Left kidney (tissue), 1 donor: ENCODE measurements at regions not wholly inside any gene's neighbourhood (a gene's known extent, or its start where the extent isn't known, plus 50 kb on each side); places are given as distances from the start of the nearest gene placed in this dataset.

Experiments
- DNase-seq: peaks from one replicate; pipeline ENCODE4 v3.0.0-alpha.2; 2013

DNA sequence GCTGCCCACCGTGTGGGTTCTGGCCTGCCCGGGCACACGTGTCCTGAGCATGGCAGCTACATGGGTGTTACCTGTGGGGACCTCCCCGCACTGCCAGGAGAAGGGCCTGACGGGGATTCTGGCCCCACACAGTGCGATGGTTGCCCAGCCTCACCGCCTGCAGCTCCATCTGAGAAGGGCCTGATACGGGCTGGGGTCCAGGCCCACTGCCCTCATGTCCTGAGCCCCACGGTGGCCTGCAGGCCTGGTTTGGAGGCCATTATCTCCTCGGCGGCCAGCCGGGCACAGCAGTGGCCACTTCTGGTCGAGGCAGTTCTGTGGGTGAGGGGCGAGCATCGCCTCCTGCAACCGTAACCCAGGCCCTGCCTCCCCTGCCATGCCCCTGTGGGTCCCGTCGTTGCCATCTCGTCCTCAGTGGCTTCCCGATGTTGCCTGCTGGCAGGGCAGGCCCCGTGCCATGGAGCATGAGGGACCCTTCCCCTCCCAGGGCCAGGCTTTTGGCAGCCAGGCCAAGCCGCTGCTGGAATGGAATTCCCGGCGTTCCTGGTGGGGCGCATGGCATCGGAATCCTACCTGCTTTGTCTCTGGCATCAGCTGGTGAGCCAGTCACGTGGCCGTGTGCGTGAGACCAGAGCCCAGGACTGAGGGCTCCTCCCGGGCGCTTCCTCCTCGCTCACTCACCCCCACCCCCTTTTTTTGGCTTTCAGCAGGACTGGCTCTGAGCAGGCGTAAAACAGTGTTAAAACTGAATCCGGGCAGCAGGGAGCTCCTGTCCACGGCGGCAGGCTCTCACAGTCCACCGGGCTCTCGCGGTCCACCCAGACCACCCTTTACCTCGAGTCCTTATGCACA lies 71.9 kb upstream of the PPARA start:
- no peak for DNase-seq

DNA sequence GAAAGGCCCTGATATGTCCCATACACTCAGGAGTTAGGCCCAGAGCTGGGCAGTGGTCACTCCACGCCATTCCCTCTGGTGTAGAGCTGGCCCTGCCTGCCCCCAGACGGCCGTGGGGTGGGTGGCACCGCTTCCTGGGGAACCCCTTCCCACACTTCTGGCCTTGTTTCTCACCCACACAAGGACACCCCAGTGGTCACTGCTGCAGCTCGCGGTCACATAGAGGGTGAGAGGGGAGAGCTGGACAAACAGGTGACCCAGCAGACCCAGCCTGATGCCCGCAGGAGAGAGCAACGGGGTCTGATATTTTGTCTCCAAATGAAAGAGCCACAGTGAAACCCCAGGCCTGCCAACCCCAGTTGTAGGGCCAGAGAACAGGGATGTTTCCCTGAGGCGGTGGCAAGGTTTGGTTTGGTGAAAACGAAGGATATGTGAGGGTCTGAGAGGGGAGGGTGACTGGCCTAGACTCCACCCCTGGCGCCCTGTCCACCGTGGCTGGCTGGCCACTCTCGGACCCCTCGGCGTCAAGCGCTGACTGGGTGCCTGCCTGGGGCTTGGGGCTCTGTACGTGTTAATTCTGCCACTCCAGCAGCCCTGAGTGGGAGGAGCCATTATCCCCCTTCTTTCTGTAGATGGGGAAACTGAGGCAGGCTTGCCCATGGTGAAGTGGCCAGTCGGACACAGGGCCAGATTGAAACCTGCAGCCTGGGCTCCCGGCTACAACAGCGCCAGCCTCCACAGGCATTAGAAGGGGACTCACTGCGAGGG lies 71.0 kb upstream of the PPARA start:
- no peak for DNase-seq

DNA sequence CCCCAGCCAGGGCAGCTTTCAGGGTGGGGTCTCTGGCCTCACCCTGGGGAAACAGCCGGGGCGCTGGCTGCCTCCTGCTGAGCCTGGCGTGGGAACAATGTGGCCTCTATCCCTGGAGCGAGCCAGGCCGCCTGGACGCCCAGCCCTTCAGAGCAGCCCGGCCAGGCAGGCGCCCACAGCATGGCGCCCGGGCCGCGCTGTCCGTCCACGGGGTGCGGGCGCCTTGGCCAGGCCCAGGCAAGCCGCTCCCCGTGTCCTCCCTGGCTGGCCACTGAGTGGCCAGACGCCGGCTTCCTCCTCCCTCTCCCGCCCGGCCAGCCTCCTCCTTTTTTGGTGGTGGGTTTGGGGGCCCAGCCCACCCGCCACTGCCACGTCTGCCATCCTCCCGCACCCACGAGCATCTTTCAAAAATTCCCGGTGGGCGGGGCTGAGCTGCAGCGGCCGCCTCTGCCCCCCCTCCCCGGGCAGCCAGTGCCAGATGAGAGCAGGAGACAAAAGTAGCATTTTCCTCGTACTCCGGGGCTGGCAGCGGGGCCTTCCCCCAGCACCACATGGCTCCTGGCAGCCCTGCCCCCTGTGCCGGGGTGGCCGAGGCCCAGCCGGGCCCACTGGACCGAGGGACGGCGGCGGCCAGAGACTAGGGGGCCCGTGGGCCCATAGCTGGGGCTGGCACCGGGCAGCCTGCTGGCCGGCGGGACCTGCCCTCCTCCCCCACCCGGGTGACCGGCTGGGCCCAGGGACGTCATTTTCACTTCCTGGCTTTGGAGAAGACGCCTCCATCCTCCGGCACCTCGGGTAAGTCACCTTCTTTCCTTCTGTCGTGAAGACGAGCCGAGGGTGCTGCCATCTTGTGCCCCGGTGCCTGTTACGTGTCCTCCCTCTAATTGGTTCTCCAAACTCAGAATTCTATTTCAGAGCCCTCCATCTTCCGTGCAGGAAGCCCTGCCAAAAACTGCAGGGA lies 70.2 kb upstream of the PPARA start:
- DNase-seq: no peak

DNA sequence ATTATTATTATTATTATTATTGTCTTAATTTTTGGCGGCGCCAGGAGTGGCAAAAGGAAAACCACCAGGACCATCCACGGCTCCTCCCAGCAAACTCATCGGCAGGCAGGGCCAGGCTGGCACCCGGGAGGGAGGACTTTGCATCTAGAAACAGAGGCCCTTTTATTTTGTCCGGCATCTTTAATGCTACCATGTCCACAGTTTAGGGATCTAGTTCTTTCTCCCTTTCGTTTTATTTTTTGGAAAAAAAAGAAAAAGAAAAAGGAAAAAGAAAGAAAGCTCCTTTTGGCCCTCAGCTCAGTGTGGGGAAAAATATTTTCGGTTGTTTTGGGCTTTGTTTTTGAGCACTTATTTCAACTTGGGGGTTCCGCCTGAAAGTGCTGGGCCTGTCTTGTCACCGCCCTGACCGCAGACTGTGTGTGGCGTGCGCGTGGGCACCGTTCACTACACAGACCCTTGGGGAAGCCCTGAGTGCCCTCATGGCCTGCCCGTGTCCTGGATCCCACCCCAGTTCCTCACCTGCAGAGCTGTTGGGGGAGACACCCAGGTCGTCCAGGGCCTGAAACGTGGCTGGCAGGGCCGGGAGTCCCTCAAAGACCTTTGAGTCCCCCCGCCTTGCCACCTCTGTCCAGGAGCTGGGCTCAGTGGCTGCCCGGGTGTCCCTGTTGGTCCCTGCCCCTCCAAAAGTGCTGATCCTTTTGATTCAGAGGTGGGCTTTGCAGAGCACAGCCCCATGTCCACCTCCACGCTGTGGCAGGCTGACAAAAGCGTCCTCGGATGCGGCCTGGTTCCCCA lies 69.1 kb upstream of the PPARA start:
- no peak for DNase-seq

DNA sequence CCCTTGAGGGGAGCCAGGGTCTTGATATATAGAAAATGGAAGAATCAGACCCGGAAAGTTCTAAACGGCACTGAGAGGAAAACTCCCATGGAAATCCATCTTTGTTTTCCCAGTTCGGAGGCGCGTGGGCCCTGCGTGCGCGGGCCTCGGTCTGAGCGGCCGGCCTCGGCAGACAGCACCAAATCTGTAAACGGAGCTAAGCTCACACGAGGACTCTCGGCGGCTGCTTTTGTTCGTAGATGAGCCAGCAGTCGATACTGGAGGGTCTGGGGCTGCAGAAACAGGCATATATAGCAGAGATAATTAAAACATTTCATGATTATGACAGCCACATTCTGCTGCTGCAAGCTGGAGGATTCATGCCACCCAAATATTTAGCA lies 68.5 kb upstream of the PPARA start:
- no peak for DNase-seq

DNA sequence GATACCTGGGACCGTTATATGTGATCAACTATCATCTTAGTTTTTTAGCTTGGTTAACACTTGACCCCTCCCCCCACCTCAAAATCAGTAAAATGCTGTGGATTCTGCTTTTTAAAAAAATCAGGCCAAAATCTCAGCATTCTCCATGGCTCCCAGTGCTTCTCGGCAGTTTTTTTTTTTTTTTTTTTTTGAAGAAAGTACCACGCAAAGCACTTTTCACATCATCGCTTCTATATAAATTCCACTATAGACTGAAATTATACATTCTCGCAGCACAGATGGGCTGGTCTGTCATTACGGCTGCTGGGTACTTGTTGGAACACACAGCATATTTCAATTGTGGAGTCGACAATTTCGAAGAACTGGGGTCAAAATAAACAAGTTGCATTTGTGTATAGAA lies 67.7 kb upstream of the PPARA start:
- DNase-seq: no peak

DNA sequence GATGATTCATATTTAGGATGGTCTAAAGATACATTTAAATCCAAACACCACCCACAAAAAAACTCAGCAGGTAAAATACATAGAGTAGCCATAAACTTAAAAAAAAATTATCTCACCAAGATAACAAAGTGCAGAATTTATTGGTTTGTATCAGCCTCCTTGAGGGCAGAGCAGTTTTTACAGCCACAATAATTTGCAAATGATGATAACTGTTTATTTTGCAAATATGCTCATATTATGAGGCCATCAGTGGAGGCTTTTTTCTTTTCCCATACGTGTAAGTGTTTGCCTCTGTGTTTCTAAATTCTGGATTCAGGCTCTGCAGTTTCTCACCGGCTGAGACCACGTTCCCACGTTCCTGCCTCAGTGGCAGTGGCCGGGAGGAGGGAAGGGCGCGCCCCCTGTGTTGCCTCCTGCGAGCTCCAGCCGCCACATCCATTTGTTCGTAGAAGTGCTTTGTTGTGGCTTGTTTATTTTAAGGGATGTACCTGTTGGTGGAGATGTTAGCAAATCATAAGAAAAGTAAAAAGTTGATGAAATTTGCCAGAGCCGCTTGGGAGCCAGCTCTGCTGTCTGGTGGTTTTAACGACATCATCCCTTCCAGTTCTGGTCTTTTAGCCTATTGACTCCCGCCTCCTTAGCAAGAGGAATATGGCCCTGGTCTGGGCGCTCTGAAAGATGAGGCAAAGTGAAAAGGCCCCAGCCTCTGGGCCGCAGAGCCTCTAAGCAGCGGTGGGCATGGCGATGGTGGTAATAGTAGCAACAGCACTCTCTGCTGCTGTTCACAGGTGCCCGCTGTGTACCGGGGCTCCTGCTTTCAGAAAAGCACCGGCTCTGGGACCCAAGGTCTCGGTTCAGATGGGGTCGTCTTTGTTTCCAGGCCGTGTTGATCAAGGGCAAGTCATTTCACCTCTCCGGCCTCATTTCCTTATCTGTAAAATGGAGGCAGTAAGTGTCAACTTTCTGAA lies 66.7 kb upstream of the PPARA start:
- DNase-seq: no peak

DNA sequence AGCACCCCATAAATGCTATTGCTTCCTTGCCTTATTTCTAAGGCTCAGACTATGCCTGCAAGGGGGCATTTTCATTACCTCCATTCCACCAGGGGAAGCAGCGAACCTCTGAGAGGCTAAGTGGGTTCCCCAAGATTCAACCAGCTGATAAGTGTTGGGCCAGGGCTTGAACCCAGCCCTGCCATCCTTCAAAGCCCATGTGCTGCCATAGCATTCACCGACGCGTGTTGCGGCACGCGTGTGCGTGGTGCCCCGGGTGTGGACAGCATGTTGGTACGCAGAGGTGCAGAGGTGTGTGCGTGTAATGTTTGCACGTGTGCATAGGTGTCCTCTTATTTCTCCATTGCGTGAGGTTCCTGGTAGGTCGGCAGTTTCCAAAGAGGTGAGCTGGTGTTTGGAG lies 66.0 kb upstream of the PPARA start:
- no peak for DNase-seq

DNA sequence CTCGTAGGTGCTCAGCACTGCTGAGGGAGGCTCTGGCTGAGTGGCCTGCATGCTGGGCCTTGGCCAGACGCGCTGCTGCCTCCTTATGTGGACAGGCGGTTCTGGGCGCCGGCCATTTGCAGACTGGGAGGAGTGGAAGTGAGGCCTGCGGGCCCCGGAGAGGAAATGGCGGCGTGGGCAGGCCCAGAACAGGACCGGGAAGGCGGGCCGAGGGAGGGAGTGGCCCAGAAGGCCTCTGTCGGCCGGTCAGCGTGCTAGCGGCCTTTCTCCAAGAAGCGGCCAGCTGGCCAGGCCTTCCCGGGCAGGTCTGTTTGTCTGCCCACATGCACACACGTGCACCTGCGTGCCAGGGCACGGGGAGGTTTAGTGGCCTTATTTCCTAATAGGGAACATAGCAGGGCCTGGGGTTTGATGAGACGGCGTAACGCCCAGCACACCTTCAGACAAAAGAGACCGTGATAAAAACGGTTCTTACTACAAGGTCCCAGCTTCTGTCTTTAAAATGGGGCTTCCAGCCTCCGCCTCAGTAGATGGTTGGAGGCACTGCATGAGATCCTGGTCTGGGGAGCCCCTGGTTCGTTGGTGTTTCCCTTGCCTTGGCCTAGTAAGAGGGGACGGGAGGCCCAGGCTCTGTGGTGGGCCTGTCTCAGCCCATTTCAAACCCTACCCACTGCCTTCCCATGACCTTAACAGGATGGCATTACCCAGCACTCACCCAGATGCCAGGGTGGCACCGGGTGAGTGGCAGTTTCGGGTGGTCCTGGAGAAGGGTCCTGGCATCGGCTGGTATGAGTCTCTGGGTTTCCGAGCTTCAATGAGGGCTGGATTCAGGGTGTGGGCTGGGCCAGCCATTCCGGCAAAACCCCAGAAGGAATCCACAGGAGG lies 65.1 kb upstream of the PPARA start:
- no peak for DNase-seq

DNA sequence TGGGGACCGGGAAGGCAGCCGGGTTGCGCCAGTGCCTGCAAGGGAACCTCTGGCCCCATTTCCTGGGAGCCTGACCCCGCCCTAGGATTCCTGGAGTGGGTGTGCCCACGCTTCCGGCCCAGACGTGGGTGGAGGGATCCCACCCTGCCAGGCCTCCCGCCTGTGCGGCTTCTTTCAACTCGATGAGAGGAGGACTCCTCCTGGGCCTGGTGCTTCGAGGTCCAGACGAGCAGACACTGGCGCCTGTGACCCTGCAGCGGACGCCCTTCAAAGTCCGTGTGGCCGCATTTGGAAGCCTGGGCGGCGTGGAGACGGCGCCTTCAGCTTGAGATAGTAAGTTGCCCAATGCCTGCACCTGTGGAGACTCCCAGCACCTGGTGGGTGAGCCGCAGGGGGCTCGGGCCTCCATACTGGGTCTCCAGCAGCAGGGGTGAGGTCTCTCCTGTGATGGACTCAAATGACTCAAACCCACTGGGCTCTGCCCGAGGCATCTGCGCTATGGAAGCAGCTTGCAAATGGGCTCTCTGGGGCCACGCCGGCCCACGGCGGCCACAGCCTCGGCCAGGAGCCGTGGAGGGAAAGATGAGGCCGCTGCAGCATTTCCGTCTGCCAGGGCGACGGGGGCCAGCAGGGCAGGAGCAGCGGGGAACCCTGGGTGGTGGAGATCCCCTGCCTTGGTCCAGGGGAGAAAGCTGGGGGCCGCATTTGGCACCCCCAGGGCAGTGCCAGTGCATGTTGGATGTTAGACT lies 64.3 kb upstream of the PPARA start:
- DNase-seq: no peak

DNA sequence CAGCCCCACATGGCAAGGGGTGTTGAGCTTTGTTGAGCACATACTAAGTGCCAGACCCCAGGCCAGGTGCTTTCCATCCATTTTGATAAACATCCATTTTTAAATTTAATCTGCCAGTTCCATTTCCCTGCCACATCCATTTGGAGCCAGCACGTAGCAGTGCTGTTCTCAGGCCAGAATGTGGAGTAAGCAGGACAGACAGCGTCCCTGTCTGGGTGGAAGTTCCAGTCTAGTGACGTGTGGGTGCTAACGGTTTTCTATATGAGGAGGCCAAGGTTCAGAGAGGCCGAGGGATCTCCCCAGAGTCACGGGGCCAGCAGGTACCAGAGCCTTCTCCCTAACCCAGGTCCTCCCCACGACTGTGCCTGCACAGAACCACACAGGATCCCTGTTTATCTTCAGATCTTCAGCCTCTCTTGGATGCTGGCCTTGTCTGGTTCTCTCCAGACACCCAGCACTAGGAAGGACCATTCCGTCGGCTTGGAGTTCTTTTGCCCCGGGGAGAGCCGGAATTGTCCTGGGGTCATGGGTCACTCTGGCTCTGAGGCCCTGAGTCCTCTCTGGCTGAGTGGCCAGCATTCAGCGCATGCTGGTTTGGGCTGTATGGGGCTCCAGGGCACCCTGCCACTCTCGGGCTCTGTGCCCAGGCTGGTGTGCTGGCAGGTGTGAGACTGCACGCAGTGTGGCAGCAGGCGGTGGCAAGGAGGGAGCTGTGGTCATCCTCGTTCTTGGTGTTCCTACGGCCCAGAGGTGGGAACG lies 63.6 kb upstream of the PPARA start:
- DNase-seq: no peak

DNA sequence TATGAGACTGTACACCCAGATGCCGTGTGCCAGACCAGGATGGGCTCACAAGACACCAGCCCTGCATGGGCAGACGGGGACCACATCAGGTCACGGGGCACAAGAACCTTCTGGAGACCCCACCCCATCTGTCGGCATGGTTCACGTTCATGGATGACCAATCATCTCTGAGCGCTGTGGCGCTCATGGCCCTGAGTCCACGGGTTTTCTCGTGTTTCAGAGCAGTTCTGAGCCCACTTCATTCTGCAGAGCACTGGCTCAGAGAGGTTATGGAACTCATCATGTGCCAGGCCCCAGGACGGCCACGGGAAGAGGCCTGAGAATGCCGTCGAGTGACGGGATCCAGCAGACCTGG lies 63.0 kb upstream of the PPARA start:
- DNase-seq: no peak

DNA sequence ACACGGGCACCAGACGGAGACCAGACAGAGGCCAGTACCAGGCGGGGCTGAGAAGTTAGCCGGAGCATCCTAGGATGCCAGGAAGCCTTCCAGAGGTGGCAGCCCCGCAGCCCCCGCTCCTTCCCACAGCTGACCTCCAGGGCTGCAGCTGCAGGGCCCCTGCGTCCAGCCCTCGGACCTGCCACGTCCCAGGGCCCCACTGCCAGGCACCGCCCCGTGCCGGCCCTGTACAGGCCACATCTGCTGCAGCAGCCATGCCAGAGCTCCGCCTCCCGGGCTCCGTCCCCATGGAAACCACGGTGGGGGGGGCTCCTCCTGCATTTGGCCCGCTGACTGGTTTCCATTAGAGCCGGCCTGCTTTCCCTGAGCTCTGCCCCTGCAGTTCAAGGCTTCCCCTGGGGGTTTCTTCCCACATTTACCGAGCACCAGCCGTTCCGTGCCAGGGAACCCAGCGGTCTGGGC lies 62.5 kb upstream of the PPARA start:
- peak; percentile 72 for DNase-seq

DNA sequence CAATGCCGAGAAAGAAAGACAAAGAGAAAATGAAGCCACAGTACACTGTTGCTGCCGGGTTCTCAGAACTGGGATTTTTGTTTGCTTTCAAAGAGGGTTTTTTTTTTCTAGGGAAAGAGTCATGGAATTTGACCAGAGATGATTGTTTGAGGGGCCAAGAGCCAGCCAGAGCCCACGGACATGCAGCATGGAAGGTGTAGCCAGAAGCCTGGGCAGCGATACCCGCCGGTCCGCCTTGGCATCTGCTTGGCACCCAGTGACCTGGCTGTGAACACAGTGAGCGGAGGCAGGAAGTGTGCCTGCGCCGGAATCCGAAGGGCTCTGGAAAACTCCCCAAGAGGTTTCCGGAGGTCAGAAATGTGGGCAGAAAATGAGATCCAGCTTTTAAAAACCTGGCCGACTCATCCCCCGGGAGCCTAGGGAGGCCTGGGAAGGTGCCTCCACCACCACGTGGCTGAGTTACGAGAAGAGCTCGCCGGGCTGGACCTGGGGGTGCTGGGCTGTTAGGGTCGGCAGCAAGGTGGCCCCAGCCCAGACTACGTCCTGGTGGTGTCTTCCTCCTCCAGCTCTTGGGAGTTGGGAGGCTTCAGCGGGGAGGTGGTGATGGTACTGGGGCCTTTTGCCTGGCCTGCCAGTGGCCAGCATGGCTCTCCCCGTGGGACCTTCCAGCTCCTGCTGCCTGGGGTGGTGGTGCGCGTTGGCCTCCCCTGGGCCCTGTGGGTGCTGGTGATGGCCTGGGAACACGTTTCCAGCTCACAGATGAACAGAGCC lies 61.6 kb upstream of the PPARA start:
- DNase-seq: no peak

DNA sequence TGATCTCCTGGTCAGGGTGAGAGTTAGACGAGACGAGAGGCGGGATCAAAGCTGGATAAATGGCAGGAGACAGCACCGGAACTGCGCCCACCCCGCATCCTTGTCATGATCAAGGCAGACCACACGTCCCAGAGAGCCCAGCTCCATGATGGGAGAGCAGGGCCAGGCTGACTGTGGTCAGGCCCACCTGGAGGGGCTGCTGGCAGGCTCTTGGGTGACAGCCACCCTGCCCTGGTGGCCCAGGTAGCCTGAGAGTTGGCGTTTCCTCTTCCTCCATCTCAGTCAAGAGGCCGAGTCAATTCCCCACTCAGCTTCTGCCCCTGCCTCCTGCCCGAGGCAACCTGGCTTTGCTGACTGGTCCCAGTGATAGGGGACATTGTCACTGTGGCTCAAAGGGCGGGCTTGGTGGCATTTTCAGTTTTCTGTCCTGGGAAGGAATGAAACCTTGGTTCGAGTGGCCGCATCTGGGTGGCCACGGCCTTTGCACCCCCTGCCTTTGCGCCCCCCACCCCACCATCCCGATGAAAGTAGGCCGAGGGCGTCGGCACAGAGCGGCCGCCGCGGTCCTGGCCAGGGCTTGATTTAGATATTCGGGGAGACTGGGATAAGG lies 60.8 kb upstream of the PPARA start:
- DNase-seq: no peak

DNA sequence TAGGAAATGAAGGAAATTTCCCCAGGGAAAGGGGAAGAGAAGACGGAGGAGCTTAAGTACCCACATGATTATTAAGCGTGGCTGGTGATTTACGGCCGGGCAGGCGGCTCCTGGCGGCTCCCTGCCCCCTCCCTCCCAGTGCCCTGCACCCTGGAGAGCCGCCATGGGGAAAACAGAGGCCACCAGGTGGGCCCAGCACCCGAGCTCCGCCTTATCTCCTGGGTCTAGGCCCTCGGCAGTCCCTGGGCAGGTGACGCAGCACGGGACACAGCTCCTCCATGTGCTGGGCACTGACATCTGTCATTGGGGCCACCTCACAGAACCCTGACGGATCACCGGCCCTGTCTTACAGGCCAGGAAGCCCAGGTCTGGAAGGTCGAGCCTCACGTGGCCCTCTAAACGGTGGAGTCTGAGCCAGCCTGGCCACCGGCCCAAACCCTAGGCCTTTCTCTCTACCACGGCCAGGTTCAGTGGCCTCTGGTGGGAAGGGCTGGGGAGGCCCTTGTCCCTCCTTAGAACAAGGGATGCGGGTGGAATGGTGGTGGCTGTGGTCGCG lies 60.2 kb upstream of the PPARA start:
- no peak for DNase-seq
